Neutrophil (primary cell): ENCODE measurements at regions not wholly inside any gene's neighbourhood (a gene's known extent, or its start where the extent isn't known, plus 50 kb on each side); places are given as distances from the start of the nearest gene placed in this dataset.
"Not testable (repeated sequence)": the region's sequence is repeated elsewhere in the genome, so short reads cannot be mapped to it uniquely, and the experiment has no call there.

Experiments used
- H3K27ac ChIP-seq: fragments of 200-600 bp; sonication (generic); 2 replicates; pipeline ENCODE4 v1.5.1; 2016; ENCODE audit warnings: mild to moderate bottlenecking, moderate library complexity
- H3K27me3 ChIP-seq: fragments of 200-600 bp; sonication (generic); 2 replicates; pipeline ENCODE4 v1.6.0; 2016; ENCODE audit warnings: mild to moderate bottlenecking
- H3K36me3 ChIP-seq: fragments of 200-600 bp; sonication (generic); 2 replicates; pipeline ENCODE4 v1.5.1; 2017
- H3K4me1 ChIP-seq, 2 experiments: fragments of 200-600 bp in 1 of 2; sonication (generic) in 1 of 2; 1 replicate in 1 of 2; 2 replicates in 1 of 2; pipeline versions ENCODE4 v1.5.1 to v1.6.1; 2013 to 2016; ENCODE audit warnings: low read depth in 1 of 2, low read length in 1 of 2, mild to moderate bottlenecking in 1 of 2, moderate library complexity in 1 of 2; ENCODE audit not compliant: control insufficient read depth in 1 of 2, insufficient read depth in 1 of 2
- H3K4me3 ChIP-seq, 2 experiments: fragments of 200-600 bp in 1 of 2; sonication (generic) in 1 of 2; 1 replicate in 1 of 2; 2 replicates in 1 of 2; pipeline ENCODE4 v1.5.1; 2013 to 2016; ENCODE audit warnings: low read depth in 1 of 2, low read length in 1 of 2, mild to moderate bottlenecking in 1 of 2, moderate library complexity in 1 of 2
- H3K9me3 ChIP-seq: fragments of 200-600 bp; sonication (generic); 2 replicates; pipeline ENCODE4 v1.5.1; 2016
- TF ChIP-seq, protein P1 (sequence below): fragments of 200-600 bp; sonication (generic); IDR thresholded peaks from 2 replicates; pipeline ENCODE4 v1.5.1; 2016; ENCODE audit warnings: antibody characterized with exemption

- TF ChIP-seq, protein P1, sequence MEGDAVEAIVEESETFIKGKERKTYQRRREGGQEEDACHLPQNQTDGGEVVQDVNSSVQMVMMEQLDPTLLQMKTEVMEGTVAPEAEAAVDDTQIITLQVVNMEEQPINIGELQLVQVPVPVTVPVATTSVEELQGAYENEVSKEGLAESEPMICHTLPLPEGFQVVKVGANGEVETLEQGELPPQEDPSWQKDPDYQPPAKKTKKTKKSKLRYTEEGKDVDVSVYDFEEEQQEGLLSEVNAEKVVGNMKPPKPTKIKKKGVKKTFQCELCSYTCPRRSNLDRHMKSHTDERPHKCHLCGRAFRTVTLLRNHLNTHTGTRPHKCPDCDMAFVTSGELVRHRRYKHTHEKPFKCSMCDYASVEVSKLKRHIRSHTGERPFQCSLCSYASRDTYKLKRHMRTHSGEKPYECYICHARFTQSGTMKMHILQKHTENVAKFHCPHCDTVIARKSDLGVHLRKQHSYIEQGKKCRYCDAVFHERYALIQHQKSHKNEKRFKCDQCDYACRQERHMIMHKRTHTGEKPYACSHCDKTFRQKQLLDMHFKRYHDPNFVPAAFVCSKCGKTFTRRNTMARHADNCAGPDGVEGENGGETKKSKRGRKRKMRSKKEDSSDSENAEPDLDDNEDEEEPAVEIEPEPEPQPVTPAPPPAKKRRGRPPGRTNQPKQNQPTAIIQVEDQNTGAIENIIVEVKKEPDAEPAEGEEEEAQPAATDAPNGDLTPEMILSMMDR, result no peak
- H3K36me3 ChIP-seq, result no peaks in the 10 kb centered on the region
- H3K4me3 ChIP-seq, result no peak overlapping the region
- H3K27me3 ChIP-seq, result no peaks in the 10 kb centered on the region
- H3K4me1 ChIP-seq, result no peaks in the 10 kb centered on the region
- peaks cover 23% of the 10 kb centered on the region for H3K9me3 ChIP-seq
- H3K27ac ChIP-seq, result no peak overlapping the region
These were observed 1133.6 kb downstream of the RPIA start for GRCh38 chr2:89825034-89825433.

GRCh38 chr2:89826741-89827140 is 1135.3 kb downstream of the RPIA start:
- H3K9me3 ChIP-seq, result peaks cover 11% of the 10 kb centered on the region

DNA sequence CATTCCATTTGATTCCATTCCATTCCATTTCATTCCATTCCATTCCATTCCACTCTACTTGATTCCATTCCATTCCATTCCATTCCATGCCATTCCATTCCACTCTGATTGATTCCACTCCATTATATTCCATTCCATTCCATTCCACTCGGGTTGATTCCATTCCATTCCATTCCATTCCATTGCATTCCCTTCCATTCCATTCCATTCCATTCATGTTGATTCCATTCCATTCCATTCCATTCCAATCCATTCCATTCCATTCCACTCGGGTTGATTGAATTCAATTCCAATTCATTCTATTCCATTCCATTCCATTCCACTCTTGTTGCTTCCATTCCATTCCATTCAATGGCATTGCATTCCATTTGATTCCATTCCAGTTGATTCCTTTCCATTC is 1136.4 kb downstream of the RPIA start:
- H3K4me1 ChIP-seq, H3K4me3 ChIP-seq, H3K27me3 ChIP-seq, H3K36me3 ChIP-seq, H3K9me3 ChIP-seq, H3K27ac ChIP-seq: not testable (repeated sequence)

More at GRCh38 chr2:89826741-89827140, 1135.3 kb downstream of the RPIA start:
- H3K36me3 ChIP-seq, H3K27ac ChIP-seq, H3K4me3 ChIP-seq, H3K4me1 ChIP-seq, H3K27me3 ChIP-seq: not testable (repeated sequence)

DNA sequence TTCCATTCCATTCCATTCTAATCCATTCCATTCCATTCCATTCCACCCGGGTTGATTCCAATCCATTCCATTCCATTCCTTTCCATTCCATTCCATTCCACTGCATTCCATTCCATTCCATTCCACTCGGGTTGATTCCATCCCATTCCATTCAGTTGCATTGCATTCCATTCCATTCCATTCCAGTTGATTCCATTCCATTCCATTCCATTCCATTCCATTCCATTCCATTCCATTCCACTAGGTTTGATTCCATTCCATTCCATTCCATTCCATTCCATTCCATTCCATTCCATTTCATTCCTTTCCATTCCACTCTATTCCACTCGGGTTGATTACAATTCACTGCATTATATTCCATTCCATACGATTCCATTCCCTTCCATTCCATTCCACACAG is 1136.9 kb downstream of the RPIA start:
- not testable (repeated sequence) for H3K9me3 ChIP-seq, H3K27ac ChIP-seq

DNA sequence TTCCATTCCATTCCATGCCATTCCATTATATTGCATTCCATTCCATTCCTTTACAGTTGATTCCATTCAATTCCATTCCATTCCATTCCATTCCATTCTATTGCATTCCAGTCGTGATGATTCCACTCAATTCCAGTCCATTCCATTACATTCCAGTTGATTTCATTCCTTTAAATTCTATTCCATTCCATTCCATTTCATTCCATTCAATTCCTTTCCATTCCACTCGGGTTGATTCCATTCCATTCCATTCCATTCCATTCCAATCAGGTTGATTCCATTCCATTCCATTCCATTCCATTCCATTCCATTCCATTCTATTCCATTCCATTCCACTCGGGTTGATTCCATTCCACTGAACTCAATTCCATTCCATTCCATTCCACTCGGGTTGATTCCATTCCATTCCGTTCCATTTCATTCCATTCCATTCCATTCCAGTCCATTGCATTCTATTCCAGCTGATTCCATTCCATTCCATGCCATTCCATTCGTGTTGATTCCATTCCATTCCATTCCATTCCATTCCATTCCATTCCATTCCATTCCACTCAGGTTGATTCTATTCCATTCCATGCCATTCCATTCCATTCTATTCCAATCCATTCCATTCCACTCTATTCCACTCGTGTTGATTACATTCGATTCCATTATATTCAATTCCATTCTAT is 1137.6 kb downstream of the RPIA start:
- H3K36me3 ChIP-seq, H3K4me1 ChIP-seq, H3K27me3 ChIP-seq, H3K4me3 ChIP-seq, H3K9me3 ChIP-seq, H3K27ac ChIP-seq: not testable (repeated sequence)

More for the DNA sequence above, 1136.9 kb downstream of the RPIA start:
- H3K27me3 ChIP-seq, H3K36me3 ChIP-seq, H3K4me1 ChIP-seq, H3K4me3 ChIP-seq: not testable (repeated sequence)

GRCh38 chr2:89829828-89830227 is 1138.4 kb downstream of the RPIA start:
- Histone ChIP-seq H3K9me3 (peaks cover 11% of the 10 kb centered on the region), H3K4me1 (no peaks in the 10 kb centered on the region), H3K36me3 (no peaks in the 10 kb centered on the region), H3K4me3 (no peak overlapping the region), H3K27me3 (no peaks in the 10 kb centered on the region), H3K27ac (no peak overlapping the region)
- TF ChIP-seq, protein P1, result no peak

DNA sequence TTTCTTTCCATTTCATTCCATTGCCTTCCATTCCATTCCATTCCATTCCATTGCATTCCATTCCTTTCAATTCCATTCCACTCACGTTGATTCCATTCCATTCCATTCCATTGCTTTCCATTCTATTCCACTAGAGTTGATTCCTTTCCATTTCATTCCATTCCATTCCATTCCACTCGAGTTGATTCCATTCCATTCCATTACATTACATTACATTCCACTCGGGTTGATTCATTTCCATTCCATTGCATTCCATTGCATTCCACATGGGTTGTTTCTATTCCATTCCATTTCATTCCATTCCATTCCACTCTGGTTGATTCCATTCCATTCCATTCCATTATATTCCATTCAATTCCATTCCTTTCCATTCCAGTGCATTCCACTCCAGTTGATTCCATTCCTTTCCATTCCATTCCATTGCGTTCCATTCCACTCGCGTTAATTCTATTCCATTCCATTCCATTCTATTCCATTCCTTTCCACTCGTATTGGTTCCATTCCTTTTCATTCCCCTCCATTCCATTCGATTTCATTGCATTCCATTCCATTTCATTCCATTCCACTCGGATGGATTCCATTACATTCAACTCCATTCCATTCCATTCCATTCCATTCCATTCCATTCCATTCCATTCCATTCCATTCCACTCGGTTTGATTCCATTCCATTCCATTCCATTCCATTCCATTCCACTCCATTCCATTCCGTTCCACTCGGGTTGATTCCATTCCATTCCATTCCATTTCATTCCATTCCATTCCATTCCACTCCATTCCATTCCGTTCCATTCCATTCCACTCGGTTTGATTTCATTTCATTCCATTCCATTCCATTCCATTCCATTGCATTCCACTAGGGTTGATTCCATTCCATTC is 1139.1 kb downstream of the RPIA start:
- H3K4me1 ChIP-seq, H3K36me3 ChIP-seq, H3K27ac ChIP-seq, H3K27me3 ChIP-seq, H3K4me3 ChIP-seq: not testable (repeated sequence)
- peaks cover 13% of the 10 kb centered on the region for H3K9me3 ChIP-seq
